ENCODE measurements at regions not wholly inside any gene's neighbourhood (a gene's known extent, or its start where the extent isn't known, plus 50 kb on each side); places are given as distances from the start of the nearest gene placed in this dataset.

DNA sequence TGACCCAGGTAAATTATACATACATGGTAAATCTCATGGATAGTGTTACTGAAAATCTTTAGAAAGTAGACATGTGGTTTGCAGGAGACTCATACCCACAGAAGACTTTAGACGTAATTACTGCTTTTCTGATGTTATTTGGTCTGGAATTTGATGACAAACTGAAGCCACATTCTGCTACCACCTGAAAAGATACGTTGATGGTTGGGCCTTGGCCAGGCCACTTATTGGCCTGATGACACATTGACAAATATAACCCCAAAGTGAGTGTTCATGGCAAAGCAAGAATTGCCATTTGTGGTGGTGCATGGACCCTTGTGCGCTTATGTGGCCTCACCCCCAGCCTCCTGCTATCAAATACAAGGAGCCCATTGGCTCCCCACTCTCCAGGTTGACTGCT, 155.6 kb downstream of the METTL4 start:
- DNase-seq (ENCODE audit: low spot score in 2 of 2), result no peak
- Histone ChIP-seq H3K4me3 (no peak overlapping the region), H3K9me3 (no peaks in the 10 kb centered on the region), H3K36me3 (replicated peaks) (no peaks in the 10 kb centered on the region), H3K4me1 (no peaks in the 10 kb centered on the region), H3K27me3 (ENCODE audit: low read depth) (no peaks in the 10 kb centered on the region)
- in situ Hi-C loops (cut with MboI; ENCODE audit: low sequenced_read_pairs), result no loop called here

DNA sequence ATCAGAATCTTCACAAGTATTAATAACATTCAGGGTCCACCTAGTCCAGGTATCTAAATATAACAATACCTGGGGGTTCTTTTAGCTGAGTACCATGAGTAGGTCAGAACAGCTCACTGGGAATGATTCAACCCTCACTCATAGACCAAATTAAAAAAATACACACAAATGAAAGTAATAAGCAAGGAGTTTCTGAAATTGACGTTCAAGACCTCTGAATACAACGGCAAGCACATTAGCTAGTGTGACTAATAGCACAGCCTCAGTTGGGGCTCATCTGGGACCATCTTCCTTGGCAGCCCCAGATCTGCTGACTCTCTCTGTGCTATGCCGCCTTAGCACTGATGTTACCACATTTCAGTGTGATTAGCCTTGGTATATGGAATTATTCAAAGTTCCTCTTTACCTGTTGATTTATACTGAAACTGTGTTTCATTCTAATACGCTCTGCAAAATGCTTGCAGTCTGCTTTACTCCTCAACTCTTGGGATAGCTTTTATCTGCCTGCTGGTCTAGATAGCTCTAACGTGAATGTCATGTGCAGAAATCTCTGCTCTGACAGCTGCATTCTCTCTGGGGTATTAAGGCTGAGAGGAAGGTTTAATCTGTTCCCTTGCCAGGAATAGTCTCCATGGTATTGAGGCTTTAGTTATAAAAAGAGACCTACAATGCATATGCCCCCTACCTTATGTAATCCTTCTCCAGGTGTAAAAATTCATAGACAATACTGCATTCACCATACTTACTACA, 153.3 kb downstream of the METTL4 start:
- no peak for DNase-seq (ENCODE audit: low spot score in 2 of 2)
- Histone ChIP-seq H3K9me3 (no peaks in the 10 kb centered on the region), H3K27me3 (ENCODE audit: low read depth) (no peaks in the 10 kb centered on the region), H3K4me3 (no peak overlapping the region), H3K36me3 (replicated peaks) (no peaks in the 10 kb centered on the region), H3K4me1 (no peaks in the 10 kb centered on the region)
- in situ Hi-C loops (cut with MboI; ENCODE audit: low sequenced_read_pairs), result no loop called here

DNA sequence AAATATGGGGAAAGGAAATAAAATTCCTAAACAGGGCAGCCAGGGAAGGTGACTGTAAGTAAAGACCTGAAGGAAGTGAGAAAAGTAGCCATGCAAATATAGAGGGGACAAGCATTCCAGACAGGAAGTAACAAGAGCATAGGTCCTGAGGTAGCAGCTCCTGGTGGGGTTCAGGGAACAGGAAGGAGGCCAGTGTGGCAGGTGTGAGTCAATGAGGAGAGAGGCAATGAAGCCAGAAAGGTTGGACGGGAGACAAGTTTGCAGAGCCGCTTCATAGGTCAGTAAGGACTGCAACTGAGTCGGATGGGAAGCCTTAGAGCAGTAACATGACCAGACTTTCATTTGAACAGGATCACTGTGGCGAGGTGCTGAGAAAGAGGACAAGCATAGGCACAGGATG, 150.9 kb downstream of the METTL4 start:
- no peak for DNase-seq (ENCODE audit: low spot score in 2 of 2)
- in situ Hi-C loops (cut with MboI; ENCODE audit: low sequenced_read_pairs), result no loop called here
- H3K36me3 ChIP-seq (replicated peaks), result no peaks in the 10 kb centered on the region
- no peak overlapping the region for H3K4me3 ChIP-seq
- H3K27me3 ChIP-seq (ENCODE audit: low read depth), result no peaks in the 10 kb centered on the region
- no peaks in the 10 kb centered on the region for H3K9me3 ChIP-seq
- no peaks in the 10 kb centered on the region for H3K4me1 ChIP-seq

DNA sequence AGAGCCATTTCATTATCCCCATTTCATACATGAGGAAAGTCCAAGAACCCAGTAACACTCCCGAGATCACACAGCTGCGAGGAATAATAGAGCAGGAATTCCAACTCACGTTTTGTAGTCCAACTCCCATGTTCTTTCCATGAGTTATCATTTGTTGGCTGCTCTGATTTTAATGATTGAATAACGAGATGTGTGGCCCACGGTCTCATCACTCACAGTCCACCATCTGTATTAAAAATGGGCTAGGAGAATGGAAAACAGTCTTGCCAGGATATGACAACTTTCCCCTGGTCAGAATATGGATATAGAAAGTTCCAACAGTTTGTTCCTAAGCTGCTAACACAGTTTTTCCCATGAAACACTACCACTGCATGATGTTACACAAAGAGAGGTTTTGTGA, 147.5 kb downstream of the METTL4 start:
- Histone ChIP-seq H3K27me3 (ENCODE audit: low read depth) (no peaks in the 10 kb centered on the region), H3K4me1 (no peaks in the 10 kb centered on the region), H3K36me3 (replicated peaks) (no peaks in the 10 kb centered on the region), H3K4me3 (no peak overlapping the region), H3K9me3 (no peaks in the 10 kb centered on the region)
- DNase-seq (ENCODE audit: low spot score in 2 of 2), result no peak
- in situ Hi-C loops (cut with MboI; ENCODE audit: low sequenced_read_pairs), result no loop called here

DNA sequence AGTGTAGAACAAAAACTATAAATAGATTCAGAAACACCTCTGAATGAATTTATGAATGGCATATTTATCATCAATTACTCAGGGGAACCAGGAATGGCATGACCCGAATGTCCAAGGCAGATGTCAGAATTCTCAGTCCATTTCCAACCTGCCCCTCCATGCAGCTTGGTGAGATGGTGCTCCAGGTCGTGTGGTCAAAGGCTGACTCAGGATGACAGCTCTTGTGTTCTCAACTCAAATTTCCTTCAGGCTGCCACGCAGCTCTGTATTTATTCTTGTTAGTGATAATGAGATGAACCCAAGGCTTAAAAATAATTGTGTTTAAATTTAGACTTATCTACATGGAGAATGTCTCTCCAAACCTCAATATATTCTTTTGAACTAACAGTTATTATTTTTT, 146.9 kb downstream of the METTL4 start:
- H3K27me3 ChIP-seq (ENCODE audit: low read depth), result no peaks in the 10 kb centered on the region
- H3K36me3 ChIP-seq (replicated peaks), result no peaks in the 10 kb centered on the region
- no peak for DNase-seq (ENCODE audit: low spot score in 2 of 2)
- no peaks in the 10 kb centered on the region for H3K4me1 ChIP-seq
- H3K9me3 ChIP-seq, result no peaks in the 10 kb centered on the region
- in situ Hi-C loops (cut with MboI; ENCODE audit: low sequenced_read_pairs), result no loop called here
- H3K4me3 ChIP-seq, result no peak overlapping the region

DNA sequence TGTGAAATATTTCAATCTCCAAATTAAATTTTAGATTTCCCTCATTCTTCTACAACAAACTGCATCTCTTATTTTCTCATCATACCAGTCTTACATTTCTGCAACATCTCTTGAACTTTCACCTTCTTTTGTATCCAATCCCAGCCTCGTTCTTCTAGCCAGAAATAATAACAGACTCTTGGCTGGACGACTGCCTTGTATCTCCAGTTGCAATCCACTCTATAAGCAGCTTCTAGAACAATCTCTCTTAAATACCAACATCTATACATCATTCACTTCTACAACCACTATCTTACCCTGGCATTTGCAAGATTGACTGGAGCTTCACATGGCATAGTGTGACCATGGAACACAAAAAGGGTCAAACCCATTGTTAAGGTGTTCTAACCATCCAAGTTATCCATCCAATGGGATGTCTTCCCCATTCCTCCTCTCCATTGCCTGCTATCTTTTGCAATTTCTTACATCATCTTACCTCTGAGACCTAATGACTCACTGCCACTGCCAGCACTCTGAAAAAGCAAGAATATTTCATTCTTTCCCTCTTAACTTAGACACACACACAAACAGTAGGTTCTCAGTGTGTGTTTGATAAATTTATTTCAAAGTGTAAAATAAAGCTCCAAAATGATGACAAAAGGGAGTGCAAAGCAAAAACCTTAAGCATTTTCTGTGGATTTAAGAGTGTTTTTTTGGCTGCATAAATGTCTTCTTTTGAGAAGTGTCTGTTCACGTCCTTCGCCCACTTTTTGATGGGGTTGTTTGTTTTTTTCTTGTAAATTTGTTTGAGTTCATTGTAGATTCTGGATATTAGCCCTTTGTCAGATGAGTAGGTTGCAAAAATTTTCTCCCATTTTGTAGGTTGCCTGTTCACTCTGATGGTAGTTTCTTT, 145.6 kb downstream of the METTL4 start:
- H3K27me3 ChIP-seq (ENCODE audit: low read depth), result no peaks in the 10 kb centered on the region
- no peak for DNase-seq (ENCODE audit: low spot score in 2 of 2)
- H3K36me3 ChIP-seq (replicated peaks), result no peaks in the 10 kb centered on the region
- no peak overlapping the region for H3K4me3 ChIP-seq
- in situ Hi-C loops (cut with MboI; ENCODE audit: low sequenced_read_pairs), result no loop called here
- no peaks in the 10 kb centered on the region; the same call in 1 of the 2 replicates for H3K9me3 ChIP-seq
- no peaks in the 10 kb centered on the region for H3K4me1 ChIP-seq

DNA sequence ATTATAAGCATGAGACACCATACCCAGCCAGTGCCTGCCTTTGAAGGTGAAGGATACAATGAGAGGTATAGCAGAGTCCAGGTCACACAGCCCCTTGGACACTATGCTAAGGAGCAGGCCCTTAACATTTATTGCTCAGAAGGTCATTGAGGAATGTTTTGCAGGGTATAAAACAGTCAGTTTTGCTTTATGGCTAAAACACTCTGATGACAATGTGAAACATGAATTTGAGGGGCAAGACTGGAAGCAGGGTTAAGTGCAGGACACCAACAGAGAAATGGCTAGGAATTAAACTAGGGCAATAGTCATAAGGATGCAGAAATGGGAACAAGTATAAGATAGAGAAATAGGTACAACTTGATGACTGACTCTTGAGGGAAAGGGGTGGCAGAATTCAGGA, 141.1 kb downstream of the METTL4 start:
- no peak overlapping the region for H3K4me3 ChIP-seq
- H3K4me1 ChIP-seq, result no peaks in the 10 kb centered on the region
- no peaks in the 10 kb centered on the region for H3K27me3 ChIP-seq (ENCODE audit: low read depth)
- no peaks in the 10 kb centered on the region; the same call in 1 of the 2 replicates for H3K9me3 ChIP-seq
- no peak for DNase-seq (ENCODE audit: low spot score in 2 of 2)
- no peaks in the 10 kb centered on the region for H3K36me3 ChIP-seq (replicated peaks)
- in situ Hi-C loops (cut with MboI; ENCODE audit: low sequenced_read_pairs), result no loop called here

DNA sequence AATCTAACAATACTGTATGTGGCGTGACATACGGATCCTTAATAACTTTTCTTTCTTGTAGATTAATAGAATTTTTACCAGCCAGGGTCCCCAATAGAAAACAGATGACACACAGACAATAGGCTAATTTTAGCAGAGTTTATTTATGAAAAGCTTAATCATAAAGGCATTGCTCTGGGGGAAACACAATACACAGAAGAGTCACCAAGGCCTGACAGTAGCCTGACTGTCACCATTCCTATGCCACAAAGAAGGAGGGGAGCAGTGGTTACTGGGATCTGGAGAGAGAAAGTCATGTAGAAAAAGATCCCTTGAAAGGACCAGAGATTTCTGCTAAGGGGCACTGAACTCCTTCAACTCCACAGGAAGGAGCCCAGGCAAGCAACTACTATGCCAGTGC, 139.5 kb downstream of the METTL4 start:
- in situ Hi-C loops (cut with MboI; ENCODE audit: low sequenced_read_pairs), result no loop called here
- no peak overlapping the region for H3K4me3 ChIP-seq
- DNase-seq (ENCODE audit: low spot score in 2 of 2), result no peak
- no peaks in the 10 kb centered on the region for H3K36me3 ChIP-seq (replicated peaks)
- H3K27me3 ChIP-seq (ENCODE audit: low read depth), result 0 out of 2 replicates have a peak, but pooled peaks cover 3% of the 10 kb centered on the region
- H3K4me1 ChIP-seq, result no peaks in the 10 kb centered on the region
- H3K9me3 ChIP-seq, result no peaks in the 10 kb centered on the region; the same call in 1 of the 2 replicates

DNA sequence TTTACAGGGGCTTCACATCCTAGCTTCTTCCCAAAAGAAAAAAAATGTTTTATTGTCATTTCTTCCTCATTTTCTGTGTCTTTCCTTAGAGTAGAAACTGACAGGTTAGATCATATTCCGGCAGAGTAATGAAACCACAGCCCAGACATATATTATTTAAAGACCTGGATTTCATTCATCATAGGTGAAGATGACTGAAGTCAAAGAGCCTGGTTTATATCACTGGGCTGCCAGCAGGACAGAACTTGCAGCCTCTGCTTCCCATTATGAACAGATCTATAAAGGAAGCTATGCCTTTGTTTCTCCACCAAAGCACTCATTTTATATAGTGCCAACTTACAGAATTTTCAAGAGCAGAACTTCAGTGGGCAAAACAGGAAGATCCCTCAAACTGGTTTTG, 137.9 kb downstream of the METTL4 start:
- no peaks in the 10 kb centered on the region for H3K4me1 ChIP-seq
- H3K9me3 ChIP-seq, result no peaks in the 10 kb centered on the region; the same call in 1 of the 2 replicates
- DNase-seq (ENCODE audit: low spot score in 2 of 2), result no peak
- H3K36me3 ChIP-seq (replicated peaks), result no peaks in the 10 kb centered on the region
- H3K4me3 ChIP-seq, result no peak overlapping the region
- H3K27me3 ChIP-seq (ENCODE audit: low read depth), result 0 out of 2 replicates have a peak, but pooled peaks cover 3% of the 10 kb centered on the region
- in situ Hi-C loops (cut with MboI; ENCODE audit: low sequenced_read_pairs), result no loop called here

DNA sequence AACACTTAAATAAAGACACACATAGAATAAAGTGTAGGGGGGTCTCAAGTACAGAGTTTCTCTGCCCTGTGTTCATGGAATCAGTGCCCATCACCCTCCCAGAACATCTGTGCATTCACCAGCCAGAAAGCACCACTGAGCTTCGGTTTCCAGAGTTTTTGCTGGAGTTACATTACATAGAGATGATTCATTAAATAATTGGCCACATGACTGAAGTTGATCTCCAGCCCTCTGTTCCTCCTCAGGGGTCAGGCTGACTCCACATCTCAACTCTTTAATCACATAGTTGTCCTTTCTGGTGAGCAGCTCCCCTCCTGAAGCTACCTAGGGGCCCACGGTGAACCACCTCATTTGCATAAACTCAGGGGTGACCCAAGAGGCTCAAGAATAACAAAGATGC, 129.8 kb downstream of the METTL4 start:
- no peaks in the 10 kb centered on the region for H3K4me1 ChIP-seq
- no peaks in the 10 kb centered on the region for H3K9me3 ChIP-seq
- no peak overlapping the region for H3K4me3 ChIP-seq
- DNase-seq (ENCODE audit: low spot score in 2 of 2), result no peak
- no peaks in the 10 kb centered on the region for H3K36me3 ChIP-seq (replicated peaks)
- in situ Hi-C loops (cut with MboI; ENCODE audit: low sequenced_read_pairs), result no loop called here
- 0 out of 2 replicates have a peak, but pooled peaks cover 2% of the 10 kb centered on the region for H3K27me3 ChIP-seq (ENCODE audit: low read depth)

DNA sequence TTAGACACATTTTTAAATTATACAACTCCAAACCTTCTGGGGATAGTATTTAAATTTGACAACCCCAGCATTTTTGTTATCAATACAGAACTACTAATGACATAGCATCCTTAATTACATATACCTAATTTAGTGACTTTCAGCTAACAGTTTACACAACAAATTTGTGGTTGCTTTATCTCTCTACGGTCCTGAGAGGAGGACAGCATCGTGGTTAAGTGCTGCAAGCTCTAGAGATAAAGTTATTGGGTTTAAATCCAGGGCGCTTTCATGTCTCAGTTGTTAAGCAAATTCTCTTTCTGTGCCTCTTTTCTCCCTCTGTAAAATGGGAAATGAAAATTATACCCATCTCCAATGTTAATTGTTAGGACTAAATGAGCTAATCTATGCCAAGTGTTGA, 129.3 kb downstream of the METTL4 start:
- H3K27me3 ChIP-seq (ENCODE audit: low read depth), result no peaks in the 10 kb centered on the region
- no peak for DNase-seq (ENCODE audit: low spot score in 2 of 2)
- no peaks in the 10 kb centered on the region for H3K36me3 ChIP-seq (replicated peaks)
- H3K9me3 ChIP-seq, result no peaks in the 10 kb centered on the region
- in situ Hi-C loops (cut with MboI; ENCODE audit: low sequenced_read_pairs), result no loop called here
- no peaks in the 10 kb centered on the region for H3K4me1 ChIP-seq
- H3K4me3 ChIP-seq, result no peak overlapping the region

DNA sequence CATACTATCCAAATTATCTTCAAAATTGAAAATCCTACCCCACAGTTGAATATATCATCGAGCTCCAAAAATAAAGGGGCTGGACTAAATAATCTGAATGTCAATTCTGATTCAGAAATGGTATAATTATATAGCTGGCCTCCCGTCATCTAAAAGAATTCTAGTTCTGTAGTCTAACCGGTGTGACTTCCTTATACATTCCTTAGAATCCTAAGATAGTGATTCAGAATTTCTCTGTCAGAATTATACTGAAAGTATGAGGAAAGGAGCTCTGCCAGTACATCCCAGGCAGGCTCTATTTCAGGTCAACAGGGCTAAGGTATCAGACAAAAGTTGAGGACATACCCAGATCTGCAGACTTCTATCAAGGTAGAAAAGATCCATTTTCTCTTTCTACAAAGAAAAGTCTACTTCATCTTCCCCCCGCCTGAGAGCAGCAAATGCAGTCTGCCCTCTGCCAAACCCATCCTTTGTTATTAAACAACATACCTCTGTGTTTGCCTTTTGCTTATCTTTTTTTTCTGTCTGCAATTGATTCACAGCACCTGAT, 128.5 kb downstream of the METTL4 start:
- H3K4me3 ChIP-seq, result no peak overlapping the region
- no peaks in the 10 kb centered on the region for H3K4me1 ChIP-seq
- H3K36me3 ChIP-seq (replicated peaks), result no peaks in the 10 kb centered on the region
- no peaks in the 10 kb centered on the region for H3K27me3 ChIP-seq (ENCODE audit: low read depth)
- in situ Hi-C loops (cut with MboI; ENCODE audit: low sequenced_read_pairs), result no loop called here
- H3K9me3 ChIP-seq, result no peaks in the 10 kb centered on the region
- DNase-seq (ENCODE audit: low spot score in 2 of 2), result no peak

DNA sequence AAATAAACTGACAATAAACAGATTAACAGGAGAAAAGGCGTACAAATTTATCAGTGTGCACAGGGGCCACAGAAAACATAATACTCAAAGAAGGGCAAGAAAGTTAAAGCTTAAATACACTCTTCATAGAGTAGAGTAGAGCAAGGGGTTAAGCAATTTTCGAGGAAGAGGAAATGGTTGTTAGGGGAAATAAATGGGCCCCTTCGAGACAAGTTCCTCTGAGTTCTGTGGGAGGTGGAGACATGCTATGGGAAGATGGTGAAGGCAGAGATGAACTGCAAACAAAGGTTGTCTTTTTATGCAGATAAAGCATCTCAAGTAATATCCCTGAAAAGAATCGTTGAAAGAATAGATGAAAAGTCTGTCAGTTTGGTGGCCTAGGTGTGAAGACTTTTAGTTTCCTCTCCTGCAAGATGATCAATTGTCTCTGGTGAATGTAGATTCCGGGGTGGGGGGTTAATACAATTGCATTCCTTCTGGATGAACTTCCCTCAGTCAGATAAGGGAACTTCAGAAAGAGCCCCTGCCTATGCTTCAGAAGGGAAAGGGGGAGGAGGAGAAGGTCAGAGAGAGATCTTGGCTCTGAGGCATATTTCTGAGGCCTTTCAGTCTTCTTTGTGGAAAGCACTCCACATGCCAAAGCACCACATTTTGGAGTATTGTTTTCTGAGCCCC, 127.0 kb downstream of the METTL4 start:
- in situ Hi-C loops (cut with MboI; ENCODE audit: low sequenced_read_pairs), result no loop called here
- no peak for DNase-seq (ENCODE audit: low spot score in 2 of 2)
- no peaks in the 10 kb centered on the region for H3K27me3 ChIP-seq (ENCODE audit: low read depth)
- no peaks in the 10 kb centered on the region for H3K4me1 ChIP-seq
- H3K4me3 ChIP-seq, result no peak overlapping the region
- no peaks in the 10 kb centered on the region for H3K9me3 ChIP-seq
- H3K36me3 ChIP-seq (replicated peaks), result no peaks in the 10 kb centered on the region

Data from HAP-1 (cell line).